LNCaP clone FGC (cell line): ENCODE measurements at regions not wholly inside any gene's neighbourhood (a gene's known extent, or its start where the extent isn't known, plus 50 kb on each side); places are given as distances from the start of the nearest gene placed in this dataset.

Experiments used
- DNase-seq: peaks from one replicate; pipeline ENCODE4 v3.0.0-alpha.2; 2011; ENCODE audit warnings: low read depth
- H3K4me3 ChIP-seq: 2 replicates; pipeline ENCODE4 v1.5.1; 2011; ENCODE audit warnings: mild to moderate bottlenecking, low read depth, low read length, control low read depth
- CTCF ChIP-seq: IDR thresholded peaks from 2 replicates; pipeline ENCODE4 v1.5.1; 2012; ENCODE audit warnings: mild to moderate bottlenecking; ENCODE audit not compliant: control insufficient read depth, insufficient read depth; ENCODE audit errors: extremely low read depth

GRCh38 chr11:134528453-134528852, 116.4 kb upstream of the B3GAT1 start:
- TF ChIP-seq CTCF, result no peak

GRCh38 chr11:134527382-134528243, 115.6 kb upstream of the B3GAT1 start:
- no peak for TF ChIP-seq CTCF
- peak; percentile 62 for DNase-seq
- no peak overlapping the region for H3K4me3 ChIP-seq

More at GRCh38 chr11:134528453-134528852, 116.4 kb upstream of the B3GAT1 start:
- no peak overlapping the region for H3K4me3 ChIP-seq
- no peak for DNase-seq

GRCh38 chr11:134524896-134525845, 113.1 kb upstream of the B3GAT1 start:
- DNase-seq, result no peak
- TF ChIP-seq CTCF, result no peak
- no peak overlapping the region for H3K4me3 ChIP-seq

- DNase-seq, result no peak
- no peak overlapping the region for H3K4me3 ChIP-seq
- TF ChIP-seq CTCF, result no peak
Measured at GRCh38 chr11:134524201-134524600, 112.2 kb upstream of the B3GAT1 start.

GRCh38 chr11:134522782-134523570, 110.9 kb upstream of the B3GAT1 start:
- no peak for DNase-seq
- no peak overlapping the region for H3K4me3 ChIP-seq
- no peak for TF ChIP-seq CTCF
